Stimulated activated CD8-positive, alpha-beta memory T cell treated with anti-CD3 and anti-CD28 coated beads, Interleukin-15, amount 100 ng/mL, for 48 hours (primary cell): ENCODE measurements at regions not wholly inside any gene's neighbourhood (a gene's known extent, or its start where the extent isn't known, plus 50 kb on each side); places are given as distances from the start of the nearest gene placed in this dataset.

Experiments used
- DNase-seq, 2 donors: peaks; one replicate each; pipeline ENCODE4 v3.0.0-alpha.2; 2020; ENCODE audit warnings: low read depth in 2 of 2

DNA sequence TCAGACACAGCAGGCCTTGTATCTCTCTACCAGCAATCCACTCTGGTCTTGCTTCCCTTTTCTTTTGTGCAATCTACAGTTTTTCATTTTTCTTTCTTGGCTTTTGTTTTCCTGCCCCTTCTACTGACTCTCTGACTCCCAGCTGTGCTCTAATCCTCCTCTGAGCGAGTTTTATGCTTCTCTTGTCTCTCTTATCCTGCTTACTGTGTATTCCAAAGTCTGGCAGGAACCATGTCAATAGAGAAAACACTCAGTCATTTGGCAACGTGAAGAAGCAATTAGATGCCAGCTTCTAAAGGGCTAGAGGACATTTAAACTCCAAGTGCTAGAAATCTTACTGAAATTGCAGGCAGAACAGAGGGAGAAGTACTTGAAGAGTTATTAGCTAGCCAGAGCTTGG is 984.6 kb upstream of the TENM3 start:
- no peak for DNase-seq

DNA sequence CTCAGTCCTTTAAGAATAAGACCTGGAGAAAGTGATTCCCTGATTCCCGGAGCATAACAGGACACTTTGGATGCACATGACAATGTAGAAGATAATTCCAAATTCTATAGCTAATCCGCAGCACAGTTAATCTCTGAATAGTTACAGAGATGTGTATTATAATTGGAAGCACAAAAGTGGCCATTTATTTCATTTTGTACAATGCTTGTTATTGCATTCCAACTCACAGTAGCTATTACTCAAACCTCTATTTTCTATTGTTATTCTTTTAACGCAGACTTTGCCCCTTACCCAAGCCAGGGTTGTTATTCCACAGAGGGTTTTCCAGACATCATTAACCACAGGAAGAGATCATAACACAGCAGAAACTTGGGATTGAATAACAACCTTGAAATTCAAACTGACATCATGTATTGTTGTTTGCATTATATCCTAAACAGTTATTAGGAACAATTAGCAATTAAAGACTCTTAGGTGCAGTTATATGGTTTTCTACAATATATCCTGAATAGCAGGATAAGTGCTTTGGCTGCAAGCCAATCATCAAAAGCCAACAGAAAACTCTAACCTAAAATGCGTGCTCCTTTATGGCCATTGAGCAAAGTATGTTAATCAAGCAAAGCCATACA is 984.0 kb upstream of the TENM3 start:
- no peak for DNase-seq

DNA sequence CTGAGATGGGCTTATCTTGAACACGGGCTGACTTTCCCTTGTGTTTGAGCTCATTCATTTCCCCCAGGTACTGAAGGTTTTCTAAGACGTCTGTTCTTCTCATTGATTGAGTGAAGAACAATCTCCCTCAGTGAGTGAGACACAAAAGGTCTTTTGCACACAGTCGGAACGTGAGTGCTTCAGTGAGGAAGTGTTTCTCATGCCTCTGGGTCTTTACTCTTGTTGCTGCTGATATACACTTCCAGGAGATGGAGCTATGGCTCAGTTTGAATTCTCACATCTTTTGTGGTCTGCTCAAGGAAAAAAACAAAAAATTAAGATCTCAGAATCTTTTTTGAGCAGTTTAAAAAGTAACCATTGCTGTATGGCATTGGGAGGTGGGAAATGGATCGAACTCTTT is 981.9 kb upstream of the TENM3 start:
- DNase-seq = no peak

DNA sequence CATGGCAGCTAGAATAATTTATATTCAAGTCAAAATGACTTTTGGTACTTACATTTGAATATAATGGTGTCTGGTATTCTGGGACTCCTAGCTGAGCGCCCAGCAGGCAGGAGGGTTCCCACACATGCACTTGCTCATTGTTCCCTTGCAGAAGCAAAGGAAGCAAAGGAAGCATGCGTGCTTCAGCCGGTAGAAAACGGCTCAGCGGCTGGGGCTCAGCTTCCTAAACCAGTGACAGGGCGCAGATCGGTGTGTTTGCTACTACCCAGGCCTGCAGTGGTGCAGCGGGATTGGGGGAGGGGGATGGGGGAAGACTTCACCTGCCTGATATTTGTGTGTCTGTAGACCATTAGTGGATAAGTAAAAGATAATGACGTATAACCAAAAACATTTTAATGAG is 978.3 kb upstream of the TENM3 start:
- no peak for DNase-seq

DNA sequence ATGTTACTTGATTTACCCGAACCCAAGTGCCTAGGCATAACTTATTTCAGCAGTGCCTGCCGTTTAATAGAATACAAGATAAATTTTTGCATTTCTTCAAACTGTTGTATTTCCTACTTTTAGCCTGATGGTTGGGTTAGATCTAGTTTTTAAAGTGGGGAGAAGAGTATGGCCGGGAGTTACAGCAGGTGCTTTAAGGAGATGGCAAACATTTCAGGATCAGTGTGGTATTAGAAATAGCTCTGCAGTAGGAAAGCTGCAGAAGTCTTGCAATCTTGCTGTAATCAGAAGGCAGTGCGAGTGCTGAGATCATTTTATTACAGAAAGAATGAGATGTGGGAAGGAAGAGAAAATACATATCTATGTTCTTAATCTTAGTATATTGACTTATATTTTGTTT is 977.8 kb upstream of the TENM3 start:
- no peak for DNase-seq

DNA sequence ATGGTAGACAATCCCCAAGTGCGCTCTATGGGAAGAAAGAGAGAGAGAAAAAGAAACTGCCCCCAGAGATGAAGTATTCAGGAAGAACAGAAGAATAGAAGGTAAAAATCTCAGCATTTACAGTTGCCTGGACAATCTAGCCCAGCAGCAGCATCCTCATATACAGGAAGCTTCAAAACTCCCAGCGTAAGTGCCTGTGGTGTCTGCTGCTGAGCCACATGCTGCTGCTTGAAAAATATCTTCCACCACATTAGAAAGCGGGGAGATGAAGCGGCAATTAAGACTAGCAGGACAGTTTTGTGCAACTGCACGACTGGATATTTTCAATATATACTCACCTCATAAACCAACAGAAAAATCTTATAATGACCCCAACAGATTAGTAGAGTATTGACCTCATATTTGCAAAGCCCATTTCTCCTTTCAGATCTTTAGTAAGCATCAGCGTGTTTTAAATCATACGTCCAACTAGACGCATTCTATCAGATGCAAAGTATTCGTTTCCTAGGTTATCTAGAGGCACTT is 972.0 kb upstream of the TENM3 start:
- no peak for DNase-seq

DNA sequence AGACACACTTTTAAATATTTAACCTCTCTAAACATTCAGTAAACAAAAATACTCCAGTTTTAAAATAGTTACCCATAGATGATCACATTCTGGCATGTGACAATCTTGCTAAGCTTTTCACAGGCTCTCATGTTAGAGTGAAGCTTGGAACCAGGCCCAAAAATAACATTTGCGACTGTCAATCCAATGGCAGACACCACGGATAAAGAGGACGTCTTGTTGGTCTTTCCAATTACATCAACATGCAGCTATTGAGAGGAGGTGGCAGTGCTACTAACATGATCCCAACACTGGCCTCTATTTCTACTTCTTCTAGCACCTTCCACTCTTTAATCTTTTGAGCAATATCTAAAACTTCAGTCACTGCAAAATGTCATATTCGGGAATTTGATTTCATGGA is 970.8 kb upstream of the TENM3 start:
- DNase-seq = no peak

DNA sequence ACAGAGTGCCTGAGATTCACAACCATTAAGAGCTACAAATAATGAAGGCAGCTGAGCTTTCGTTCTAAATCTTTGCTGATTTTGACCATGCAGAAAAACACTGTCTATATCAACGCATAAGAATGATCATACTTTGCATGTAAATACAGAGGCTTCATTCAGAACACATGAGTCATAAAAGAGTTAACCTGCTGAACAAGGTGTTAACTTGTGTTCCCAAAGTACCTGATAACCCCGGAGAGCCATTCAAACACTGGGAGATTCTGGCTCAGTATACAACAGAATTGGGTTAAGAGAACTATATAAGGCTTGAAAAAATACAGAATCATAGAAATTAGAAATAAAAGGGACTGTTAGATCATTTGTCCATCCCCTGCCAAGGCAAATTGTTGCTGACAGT is 964.3 kb upstream of the TENM3 start:
- DNase-seq = no peak

DNA sequence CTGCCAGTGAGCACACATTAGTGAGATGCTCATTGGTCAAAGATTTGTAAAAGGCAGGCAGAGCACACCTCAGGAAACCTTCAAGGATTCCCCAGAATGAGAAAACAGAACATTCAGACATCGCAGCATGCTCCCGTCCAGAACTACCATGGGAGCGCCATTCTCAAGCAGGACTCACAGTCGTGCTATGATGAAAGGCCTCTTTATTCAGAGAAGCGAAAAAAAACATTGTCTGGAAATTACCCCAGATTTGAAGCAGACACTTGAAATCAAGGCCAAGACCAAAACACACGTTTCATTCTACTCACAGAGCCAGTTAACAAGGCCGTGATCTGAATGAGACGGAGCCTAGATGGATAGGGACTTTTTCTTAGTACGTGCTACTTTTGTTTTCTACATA is 961.8 kb upstream of the TENM3 start:
- DNase-seq = no peak

DNA sequence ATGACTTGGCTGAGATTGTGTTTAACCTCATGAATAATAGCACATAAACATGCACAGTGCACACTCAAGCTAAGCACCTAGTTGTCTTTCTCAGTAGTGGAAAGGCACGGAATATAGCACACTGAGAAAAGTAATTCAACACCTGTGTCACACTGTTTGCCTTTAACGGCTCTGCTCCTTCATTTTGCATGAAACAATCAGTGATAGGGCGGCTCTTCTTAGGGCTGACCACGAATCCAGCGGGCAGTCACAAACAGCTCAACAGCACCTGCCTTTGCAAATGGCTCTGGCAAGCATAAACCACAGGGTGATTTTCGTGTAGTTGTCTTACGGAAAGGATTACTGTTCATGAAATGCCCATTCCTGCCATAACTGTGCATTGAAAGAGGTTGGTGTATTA is 954.0 kb upstream of the TENM3 start:
- no peak for DNase-seq

DNA sequence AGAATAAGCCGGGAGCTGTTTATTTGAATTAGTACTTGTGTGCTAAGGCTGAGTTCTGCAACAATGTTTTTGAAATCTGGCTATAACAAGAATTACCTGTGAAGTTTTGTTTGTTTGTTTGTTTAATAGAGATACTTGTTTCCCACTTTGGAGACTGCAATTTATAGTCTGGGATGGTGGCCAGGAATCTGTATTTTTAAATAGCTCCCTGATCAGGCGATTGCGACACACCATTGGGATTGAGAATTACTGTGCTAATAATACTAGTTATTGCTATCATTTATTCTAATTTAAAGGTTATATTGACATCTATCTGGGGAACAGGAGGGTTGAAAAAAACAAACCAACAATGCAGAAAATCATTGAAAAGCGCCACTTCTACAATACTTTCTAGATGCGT is 951.6 kb upstream of the TENM3 start:
- DNase-seq = no peak

DNA sequence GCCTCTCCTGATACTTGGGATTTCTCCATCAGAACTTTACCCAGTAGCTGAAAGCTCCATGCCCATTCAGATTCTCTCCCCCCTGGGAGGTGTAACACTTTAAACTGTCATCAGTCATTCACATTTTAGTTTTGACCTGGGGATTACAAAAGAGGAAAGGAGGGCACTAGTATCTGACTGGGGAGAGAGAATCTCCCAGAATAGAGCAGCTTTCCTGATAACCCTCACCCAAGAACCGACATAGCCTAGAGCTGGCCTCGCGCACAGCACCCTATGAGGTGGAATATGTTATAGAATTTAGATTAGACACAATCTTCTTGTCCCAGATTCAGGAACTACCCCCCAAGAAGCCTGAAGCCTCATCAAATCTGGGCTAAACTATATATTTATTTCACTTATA is 950.2 kb upstream of the TENM3 start:
- DNase-seq = no peak

DNA sequence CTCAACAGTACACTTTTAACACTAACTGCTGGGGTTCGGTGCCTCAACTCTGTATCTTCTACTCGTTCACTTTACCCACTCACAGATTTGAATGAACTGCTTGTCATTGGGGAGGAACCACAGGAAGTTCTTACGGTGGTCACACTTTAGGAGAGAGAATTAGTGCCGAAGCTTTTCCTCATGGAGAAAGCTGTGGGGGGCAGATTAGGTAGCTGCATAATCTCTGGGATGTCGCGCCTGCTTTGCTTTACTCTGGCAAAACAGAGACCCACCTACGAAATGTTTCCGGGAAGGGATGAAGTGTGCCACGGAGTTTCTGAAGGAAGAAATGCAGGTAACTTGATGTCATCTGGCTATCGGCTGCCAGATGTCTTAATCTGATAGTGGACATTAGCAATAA is 949.7 kb upstream of the TENM3 start:
- DNase-seq = no peak

DNA sequence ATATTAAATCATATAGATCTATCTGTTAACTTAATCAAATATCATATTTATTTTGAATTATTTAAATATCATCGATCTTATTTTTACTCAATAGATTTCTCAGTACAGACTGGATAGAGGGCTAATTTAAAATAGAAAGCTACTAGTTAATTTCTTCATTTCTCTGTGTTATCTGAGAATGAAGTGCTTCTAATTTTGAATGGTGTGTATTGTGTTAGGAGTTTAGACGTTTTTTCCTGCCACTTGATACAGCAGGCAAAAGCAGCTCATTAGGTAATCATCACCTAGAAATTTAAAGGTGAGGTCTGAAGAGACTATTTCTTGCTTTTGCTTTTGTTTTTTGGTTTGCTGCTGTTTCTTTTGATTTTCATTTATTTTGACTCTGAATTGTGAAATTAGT is 948.8 kb upstream of the TENM3 start:
- no peak for DNase-seq

DNA sequence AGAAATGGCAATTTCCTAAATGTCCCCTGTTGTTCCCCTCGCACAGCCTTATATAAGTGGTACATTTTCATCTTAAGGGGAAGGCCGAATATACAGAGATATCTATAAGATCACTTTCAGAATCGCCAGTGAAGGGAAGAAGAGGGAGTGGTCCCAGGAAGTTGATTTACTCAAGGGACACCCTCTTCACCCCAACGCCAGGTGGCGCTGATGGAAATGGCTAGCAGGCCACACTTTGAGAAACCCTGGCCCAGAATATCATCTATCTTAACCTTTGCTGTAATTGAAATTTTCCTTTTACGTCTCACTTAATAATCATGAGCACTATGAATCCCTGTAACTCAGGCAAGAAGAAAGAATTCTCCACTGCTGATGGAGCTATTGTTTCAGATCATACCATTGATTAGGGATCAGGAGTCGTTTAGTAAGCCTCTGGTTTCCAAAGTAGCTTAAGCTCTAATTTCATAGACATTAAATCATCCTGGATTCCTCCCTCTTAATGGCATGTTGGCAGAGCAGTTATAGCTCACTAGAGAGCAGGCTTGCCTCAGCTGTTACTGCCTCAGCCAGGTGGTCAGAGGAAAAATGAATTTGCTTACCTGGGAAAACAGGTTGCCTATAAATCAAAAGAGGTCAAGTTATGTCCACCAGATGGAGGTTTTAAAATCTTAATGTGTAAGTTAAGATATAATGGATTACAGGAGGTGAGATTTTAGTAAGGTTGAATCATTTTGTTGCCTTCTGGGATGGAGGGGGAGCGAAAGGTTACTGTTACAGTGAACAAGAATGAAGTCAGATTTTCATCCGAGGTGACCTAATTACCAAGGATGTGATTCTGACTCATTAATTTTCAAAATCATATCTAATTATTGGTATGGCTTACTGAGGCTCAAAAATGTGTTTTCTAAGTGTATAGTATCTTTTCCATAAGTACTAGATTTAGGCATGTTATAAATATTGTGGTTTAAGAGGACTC is 941.2 kb upstream of the TENM3 start:
- no peak for DNase-seq

DNA sequence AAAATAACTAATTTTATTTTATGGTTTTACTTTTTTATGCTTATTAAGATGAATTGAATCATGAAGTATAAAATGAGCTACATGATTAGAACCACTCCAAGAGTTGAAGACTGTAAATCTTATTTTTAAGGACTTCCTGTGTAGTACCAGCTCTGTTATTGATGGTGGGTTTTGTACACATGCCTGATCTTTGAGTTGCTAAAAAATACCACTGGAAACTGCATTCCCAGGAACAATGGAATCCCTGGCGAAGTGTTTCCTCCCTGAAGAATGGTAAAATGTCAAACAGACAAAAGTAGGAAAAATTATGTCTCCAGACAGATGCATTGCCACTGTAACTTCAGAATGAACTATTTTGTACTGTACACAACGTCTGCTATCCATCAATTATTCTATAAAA is 935.4 kb upstream of the TENM3 start:
- DNase-seq = no peak

DNA sequence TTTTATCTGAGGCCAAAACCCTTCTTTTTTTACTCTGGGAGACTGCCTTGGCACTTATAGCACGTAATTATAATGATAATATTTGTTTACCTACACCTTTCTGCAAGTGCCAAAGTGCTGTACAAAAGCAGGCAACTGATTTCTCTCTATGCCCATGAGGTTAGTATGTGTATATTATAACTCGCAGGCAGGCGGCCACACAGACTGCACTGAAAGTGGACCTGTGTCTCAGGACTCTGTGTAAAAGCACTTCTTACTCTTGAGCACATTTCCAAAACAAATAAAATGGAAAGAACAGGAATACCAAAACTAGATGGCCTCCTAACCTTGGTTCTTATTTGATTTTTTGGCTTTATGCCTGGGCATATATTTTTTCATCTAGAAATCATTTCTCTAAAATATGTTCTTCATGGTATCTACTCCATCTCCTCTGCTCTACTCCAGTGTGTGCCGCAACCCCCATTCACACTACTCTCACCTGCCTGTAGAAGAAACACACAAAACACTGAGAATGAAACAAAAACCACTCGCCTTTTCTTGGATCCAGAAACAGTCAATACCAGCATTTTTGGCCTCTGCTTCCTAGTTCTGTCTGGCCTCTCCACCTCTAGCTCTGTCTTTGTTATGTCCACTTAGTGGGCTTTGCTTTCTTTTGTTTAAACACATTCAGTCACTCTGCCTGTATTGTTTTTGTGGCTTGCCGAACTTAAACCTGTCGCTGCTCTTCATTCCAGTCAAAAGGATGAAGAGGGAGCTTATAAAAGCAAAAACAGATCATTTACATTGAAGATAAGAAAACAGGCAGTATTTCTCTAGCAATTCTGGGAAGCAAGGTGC is 934.5 kb upstream of the TENM3 start:
- DNase-seq = no peak

DNA sequence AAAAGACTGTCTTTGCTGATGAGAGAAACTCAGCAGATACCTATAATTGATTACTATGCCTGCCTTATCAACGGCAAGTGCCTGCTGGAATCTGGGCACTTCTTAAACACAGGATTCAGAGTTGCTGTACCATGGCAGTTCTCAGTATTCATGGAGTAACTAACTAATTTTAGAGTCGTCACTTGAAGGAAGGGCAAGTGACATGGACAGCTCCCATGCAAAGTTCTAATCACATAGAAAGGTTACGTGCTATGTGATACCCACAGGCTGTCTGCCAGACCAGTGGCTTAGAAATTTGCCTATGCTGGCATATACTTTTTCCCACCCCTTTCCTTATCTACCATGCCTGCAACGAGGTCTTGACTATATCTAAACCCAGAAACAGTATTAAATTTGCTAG is 931.1 kb upstream of the TENM3 start:
- DNase-seq = no peak

DNA sequence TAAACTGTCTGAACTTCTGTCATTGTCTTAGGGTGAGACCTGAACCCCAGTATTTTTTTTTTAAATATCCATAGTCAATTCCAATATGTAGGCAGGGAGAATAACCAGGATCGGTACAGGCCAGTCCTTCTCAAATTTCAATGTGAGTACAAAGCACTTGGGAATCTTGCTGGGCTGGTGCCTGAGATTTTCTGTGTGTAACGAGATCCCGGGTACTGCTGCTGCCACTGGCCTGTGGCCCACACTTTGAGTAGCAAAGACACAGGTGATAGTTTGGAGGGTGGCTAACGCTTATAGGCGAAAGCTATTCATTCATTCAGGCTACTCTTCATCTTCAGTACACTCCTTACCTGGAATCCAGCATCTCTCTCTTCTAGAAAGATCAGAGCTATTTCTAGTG is 923.6 kb upstream of the TENM3 start:
- DNase-seq = no peak

DNA sequence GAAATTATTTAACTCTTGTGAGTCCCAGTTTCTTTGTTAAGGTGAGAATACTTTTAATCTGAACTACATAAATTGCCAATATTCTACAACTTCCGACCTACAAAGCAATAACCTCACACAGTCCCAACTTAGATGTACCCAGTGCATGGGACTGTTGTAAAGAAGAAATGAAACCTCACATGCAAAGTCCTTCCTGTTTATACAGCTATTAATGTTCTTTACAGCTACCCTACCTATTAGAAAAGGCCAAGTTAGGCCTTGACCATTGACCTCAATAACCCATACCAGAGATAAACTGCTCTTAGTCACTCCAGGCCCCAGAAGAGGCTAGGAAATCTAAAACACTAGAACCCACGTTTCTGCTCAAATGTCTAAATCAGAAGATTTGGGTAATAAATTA is 920.1 kb upstream of the TENM3 start:
- no peak for DNase-seq

DNA sequence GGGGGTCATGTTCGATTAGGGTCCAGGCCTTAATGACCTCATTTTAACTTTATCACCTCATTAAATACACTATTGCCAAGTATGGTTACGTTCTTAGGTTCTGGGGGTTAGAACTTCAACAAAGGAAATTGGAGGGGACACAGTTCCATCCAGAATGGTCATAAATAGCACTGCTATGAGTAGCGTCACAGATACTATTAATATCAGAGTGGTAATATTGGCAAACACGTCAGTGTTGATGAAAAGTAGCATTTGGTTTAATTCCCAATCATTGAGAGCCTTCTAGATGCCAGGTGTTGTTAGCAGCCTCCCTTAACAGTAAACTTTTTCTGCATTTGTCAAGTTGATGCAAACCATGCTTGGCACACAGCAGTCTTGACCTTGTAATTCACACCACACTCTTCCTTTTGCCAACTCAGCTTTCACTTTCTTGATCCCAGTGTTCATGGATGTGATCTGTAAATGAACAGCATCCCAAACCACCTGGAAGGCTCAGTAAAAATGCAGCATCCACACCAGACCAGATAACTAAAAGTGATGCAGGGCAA is 912.5 kb upstream of the TENM3 start:
- DNase-seq = no peak

DNA sequence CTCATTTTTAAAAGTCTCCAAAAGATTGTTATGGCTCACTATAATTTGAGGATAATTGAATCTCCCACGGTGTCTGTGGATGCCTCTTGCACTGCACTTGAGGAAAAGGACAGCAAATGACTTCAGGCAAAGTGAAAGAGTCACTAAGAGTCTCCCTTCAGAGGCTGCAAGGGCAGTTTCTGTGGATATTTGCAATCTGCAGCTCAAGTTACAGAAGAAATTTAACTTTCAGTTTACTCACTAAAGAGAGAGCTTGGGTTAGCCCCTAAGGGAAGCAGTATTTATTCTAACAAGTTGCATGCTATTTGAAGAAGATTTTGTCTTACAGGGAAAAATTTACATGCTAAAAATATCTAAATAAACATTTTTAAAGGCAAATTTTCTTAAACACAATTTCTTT is 912.0 kb upstream of the TENM3 start:
- no peak for DNase-seq
